ENCODE measurements at regions not wholly inside any gene's neighbourhood (a gene's known extent, or its start where the extent isn't known, plus 50 kb on each side); places are given as distances from the start of the nearest gene placed in this dataset.
"Not testable (repeated sequence)": the region's sequence is repeated elsewhere in the genome, so short reads cannot be mapped to it uniquely, and the experiment has no call there.

- Histone ChIP-seq H3K36me3 (no peaks in the 10 kb centered on the region), H3K27ac (no peak overlapping the region), H3K27me3 (ENCODE audit: low read depth) (no peaks in the 10 kb centered on the region), H3K4me1 (no peaks in the 10 kb centered on the region), H3K4me3 (no peak overlapping the region), H3K9me3 (no peaks in the 10 kb centered on the region)
- ATAC-seq (peak in 1 of 2 donors; percentile 51), DNase-seq (no peak)
- intact Hi-C loops (cut with DNase I) = no loop called here
- TF ChIP-seq CTCF (IDR thresholded peaks at IDR 0.05) = no peak
Measured at GRCh38 chr6:74182992-74183391, 487.0 kb downstream of the CD109 start.

- no peak for ATAC-seq
Measured at GRCh38 chr6:74181471-74181870, 485.5 kb downstream of the CD109 start.

GRCh38 chr6:74177506-74177905, 481.5 kb downstream of the CD109 start:
- TF ChIP-seq CTCF (IDR thresholded peaks at IDR 0.05) = no peak

More at GRCh38 chr6:74181471-74181870, 485.5 kb downstream of the CD109 start:
- intact Hi-C loops (cut with DNase I) = no loop called here
- Histone ChIP-seq H3K36me3 (no peaks in the 10 kb centered on the region), H3K9me3 (no peaks in the 10 kb centered on the region), H3K27ac (no peak overlapping the region), H3K4me1 (no peaks in the 10 kb centered on the region), H3K27me3 (ENCODE audit: low read depth) (no peaks in the 10 kb centered on the region), H3K4me3 (no peak overlapping the region)
- no peak for TF ChIP-seq CTCF (IDR thresholded peaks at IDR 0.05)
- DNase-seq = no peak

GRCh38 chr6:74170550-74170949, 474.5 kb downstream of the CD109 start:
- H3K27me3 ChIP-seq (ENCODE audit: low read depth); H3K36me3 ChIP-seq; DNase-seq; H3K27ac ChIP-seq; H3K4me3 ChIP-seq; H3K4me1 ChIP-seq; ATAC-seq; intact Hi-C loops (cut with DNase I); H3K9me3 ChIP-seq: not testable (repeated sequence)

More at GRCh38 chr6:74177506-74177905, 481.5 kb downstream of the CD109 start:
- ATAC-seq = no peak
- no peaks in the 10 kb centered on the region for H3K36me3 ChIP-seq
- H3K4me1 ChIP-seq = no peaks in the 10 kb centered on the region
- intact Hi-C loops (cut with DNase I) = no loop called here
- no peak overlapping the region for H3K27ac ChIP-seq
- no peaks in the 10 kb centered on the region for H3K27me3 ChIP-seq (ENCODE audit: low read depth)
- no peaks in the 10 kb centered on the region for H3K9me3 ChIP-seq
- H3K4me3 ChIP-seq = no peak overlapping the region
- DNase-seq = no peak

GRCh38 chr6:74170118-74170517, 474.1 kb downstream of the CD109 start:
- Histone ChIP-seq H3K4me1 (no peaks in the 10 kb centered on the region), H3K27ac (no peak overlapping the region), H3K4me3 (no peak overlapping the region), H3K36me3 (no peaks in the 10 kb centered on the region), H3K27me3 (ENCODE audit: low read depth) (no peaks in the 10 kb centered on the region), H3K9me3 (no peaks in the 10 kb centered on the region)
- ATAC-seq = no peak
- intact Hi-C loops (cut with DNase I) = no loop called here
- TF ChIP-seq CTCF (IDR thresholded peaks at IDR 0.05) = no peak
- DNase-seq = no peak

GRCh38 chr6:74167976-74168375, 472.0 kb downstream of the CD109 start:
- H3K27ac ChIP-seq = no peak overlapping the region

More at GRCh38 chr6:74167976-74168375, 472.0 kb downstream of the CD109 start:
- no peaks in the 10 kb centered on the region for H3K27me3 ChIP-seq (ENCODE audit: low read depth)
- no peak overlapping the region for H3K4me3 ChIP-seq
- intact Hi-C loops (cut with DNase I) = no loop called here
- no peaks in the 10 kb centered on the region for H3K4me1 ChIP-seq
- DNase-seq (no peak), ATAC-seq (no peak)
- TF ChIP-seq CTCF (IDR thresholded peaks at IDR 0.05) = no peak
- H3K36me3 ChIP-seq = no peaks in the 10 kb centered on the region
- H3K9me3 ChIP-seq = no peaks in the 10 kb centered on the region
